ENCODE measurements at regions not wholly inside any gene's neighbourhood (a gene's known extent, or its start where the extent isn't known, plus 50 kb on each side); places are given as distances from the start of the nearest gene placed in this dataset.

GRCh38 chr13:111621164-111621563 is 300.7 kb downstream of the TEX29 start:
- TF ChIP-seq CTCF (conservative IDR thresholded peaks at IDR 0.05; ENCODE audit: low read length) (no peak), EZH2phosphoT487 (IDR thresholded peaks at IDR 0.05; ENCODE audit: borderline replicate concordance) (no peak)

All from Loucy (cell line).